ENCODE measurements at regions not wholly inside any gene's neighbourhood (a gene's known extent, or its start where the extent isn't known, plus 50 kb on each side); places are given as distances from the start of the nearest gene placed in this dataset.

DNA sequence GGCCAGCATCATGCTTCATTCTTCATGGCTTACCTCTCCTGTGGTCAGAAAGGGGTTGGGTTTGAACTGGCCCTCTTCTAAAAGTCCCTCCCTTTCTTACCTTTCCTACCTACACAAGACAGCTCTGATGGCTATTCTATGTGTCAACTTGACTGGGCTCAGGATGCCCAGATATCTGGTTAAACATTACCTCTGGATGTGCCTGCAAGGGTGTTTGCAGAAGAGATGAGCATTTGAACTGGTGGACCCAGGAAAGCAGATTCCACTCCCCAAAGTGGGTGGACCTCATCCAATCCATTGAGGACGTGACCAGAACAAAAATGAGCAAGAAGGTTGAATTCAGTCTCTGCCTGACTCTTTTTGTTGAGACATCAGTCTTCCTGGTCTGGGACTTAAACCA lies 79.0 kb upstream of the TCF7L2 start:
- Mint-ChIP-seq H3K9me3 (peaks cover 9% of the 10 kb centered on the region), H3K4me3 (no peak overlapping the region), H3K4me1 (no peaks in the 10 kb centered on the region), H3K36me3 (no peaks in the 10 kb centered on the region), H3K27ac (no peak overlapping the region), H3K27me3 (no peaks in the 10 kb centered on the region)
- DNase-seq = no peak

DNA sequence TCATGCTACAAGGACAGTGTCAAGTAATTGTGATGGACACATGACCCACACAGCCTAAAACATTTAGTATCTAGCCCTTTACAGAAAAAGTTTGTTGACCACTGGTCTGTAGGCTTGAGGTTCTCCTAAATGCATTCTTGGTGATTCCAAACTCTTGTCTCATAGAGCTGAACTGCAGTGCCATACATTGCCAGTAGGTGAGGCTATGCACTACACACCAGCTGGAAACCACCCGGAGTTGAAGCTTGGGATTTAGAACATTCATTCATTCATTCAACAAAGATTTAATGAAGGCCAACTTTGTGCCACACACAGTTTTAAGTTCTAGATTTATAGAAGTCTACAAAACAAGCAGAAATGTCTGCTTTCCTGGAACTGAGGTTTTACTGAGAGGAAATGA lies 77.3 kb upstream of the TCF7L2 start:
- Mint-ChIP-seq H3K27ac (no peak overlapping the region), H3K4me3 (no peak overlapping the region), H3K36me3 (no peaks in the 10 kb centered on the region), H3K4me1 (no peaks in the 10 kb centered on the region), H3K27me3 (no peaks in the 10 kb centered on the region), H3K9me3 (peaks cover 9% of the 10 kb centered on the region)
- no peak for DNase-seq

DNA sequence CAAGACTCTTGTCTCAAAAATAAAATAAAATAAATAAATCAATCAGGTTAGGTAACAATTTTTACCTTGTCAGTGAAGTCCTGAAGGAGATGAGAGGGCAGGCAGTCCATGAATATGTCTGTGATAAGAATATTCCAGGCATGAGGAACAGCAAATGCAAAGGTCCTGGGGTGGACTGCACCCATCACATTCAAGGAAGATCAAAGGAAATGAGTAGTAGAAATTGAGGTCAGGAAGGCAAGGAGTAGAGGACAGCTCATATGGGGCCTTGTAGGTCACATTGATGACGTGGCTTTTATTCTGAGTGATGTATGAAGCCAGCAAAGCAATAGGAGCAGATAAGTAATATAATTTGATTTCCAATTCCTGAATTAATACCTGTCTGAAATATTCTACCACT lies 76.5 kb upstream of the TCF7L2 start:
- Mint-ChIP-seq H3K27me3 (no peaks in the 10 kb centered on the region), H3K9me3 (peaks cover 9% of the 10 kb centered on the region), H3K36me3 (no peaks in the 10 kb centered on the region), H3K27ac (no peak overlapping the region), H3K4me3 (no peak overlapping the region), H3K4me1 (no peaks in the 10 kb centered on the region)
- DNase-seq = no peak

DNA sequence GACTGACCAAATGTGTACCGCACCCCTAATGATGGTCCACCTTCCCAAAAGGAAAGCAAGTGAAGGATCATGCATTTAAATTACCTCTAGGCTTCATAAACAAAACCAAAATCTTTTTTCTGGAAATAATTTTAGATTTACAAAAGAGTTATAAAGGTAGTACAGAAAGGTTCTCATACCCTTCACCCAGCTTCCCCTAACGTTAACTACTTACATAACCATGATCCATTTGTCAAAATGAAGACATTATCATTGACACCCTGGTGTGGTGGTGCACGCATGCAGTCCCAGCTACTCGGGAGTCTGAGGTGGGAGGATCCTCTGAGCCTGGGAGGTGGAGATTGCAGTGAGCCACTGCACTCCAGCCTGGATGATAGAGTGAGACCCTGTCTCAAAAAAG lies 75.1 kb upstream of the TCF7L2 start:
- DNase-seq = no peak
- Mint-ChIP-seq H3K4me3 (no peak overlapping the region), H3K9me3 (peaks cover 9% of the 10 kb centered on the region), H3K27me3 (no peaks in the 10 kb centered on the region), H3K4me1 (no peaks in the 10 kb centered on the region), H3K36me3 (no peaks in the 10 kb centered on the region), H3K27ac (no peak overlapping the region)

DNA sequence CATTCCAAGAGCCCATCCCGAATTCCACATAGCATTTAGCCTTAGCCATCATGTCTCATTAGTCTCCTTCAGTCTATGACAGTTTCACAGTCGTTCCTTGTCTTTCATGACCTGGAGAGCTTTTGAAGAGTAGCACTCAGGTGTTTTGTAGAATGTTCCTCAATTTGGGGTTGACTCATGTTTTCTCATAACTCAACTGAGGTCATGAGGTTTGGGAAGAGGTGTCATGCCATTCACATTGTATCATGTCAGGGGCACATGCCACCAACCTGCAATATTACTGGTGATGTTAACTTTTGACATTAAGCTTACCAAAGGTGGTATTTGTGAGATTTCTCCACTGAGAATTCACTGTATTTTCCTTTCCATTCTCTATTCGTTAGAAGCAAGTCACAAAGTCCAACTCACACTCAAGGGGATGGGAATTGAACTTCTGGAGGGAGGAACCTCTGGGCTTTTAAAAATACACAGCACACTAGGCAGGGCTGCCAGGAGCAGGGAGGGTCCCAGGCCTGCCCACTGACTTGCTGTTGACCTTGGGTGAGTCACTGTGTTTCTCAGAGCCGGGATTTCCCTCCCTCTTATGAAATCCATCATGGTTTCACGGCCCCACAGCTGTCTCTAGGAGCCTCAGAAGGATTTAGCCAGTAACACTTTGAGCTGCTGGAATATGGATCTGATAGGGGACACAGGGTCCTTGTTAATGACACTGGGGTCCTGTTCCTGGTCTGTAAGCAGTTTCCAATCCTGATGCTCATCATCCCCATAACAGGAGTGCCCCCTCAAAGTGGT lies 74.4 kb upstream of the TCF7L2 start:
- Mint-ChIP-seq H3K27ac (no peak overlapping the region), H3K9me3 (peaks cover 9% of the 10 kb centered on the region), H3K4me1 (no peaks in the 10 kb centered on the region), H3K36me3 (no peaks in the 10 kb centered on the region), H3K4me3 (no peak overlapping the region), H3K27me3 (no peaks in the 10 kb centered on the region)
- peak; percentile 1 for DNase-seq

DNA sequence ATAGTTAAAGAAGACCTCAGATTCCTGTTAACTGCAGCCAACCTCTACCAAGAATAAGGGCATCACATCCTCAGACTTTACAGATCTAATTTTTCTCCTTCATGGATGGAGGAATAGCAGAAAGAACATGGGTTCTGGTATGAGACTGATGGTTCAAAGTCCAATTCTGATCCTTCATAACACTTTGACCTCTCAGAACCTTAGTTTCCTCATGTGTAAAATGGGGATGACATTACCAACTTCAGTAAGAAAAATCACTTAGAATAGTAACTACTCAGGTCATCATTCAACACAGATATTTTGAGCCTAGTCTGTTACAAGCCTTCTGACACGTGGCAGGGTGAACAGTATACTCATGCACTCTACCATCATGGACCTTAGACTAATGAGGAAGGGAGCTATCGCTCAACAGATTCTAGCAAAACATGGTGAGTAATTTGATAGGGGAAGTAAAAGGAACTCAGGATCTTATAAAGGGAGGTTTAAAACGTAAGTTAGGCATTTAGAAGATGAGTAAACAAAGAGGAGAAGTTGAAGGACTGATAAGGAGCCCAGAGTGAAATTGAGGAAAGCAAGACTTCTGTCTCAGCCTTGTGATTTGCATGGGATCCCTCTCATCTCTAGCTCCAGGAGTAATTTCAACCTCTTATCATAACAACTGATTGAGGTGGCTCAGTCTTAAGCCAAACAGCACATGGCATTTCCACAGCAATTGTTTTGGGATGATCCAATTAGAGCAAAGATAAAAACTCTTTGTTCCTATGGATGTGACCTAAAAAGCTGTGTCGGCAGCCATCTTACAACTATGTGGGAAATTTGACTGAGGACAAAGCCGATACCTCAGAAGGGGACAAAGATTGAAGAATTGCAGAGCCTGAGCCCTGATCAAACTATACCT lies 69.2 kb upstream of the TCF7L2 start:
- no peak for DNase-seq
- peaks cover 6% of the 10 kb centered on the region for H3K9me3 Mint-ChIP-seq
- H3K27me3 Mint-ChIP-seq = no peaks in the 10 kb centered on the region
- no peak overlapping the region for H3K27ac Mint-ChIP-seq
- no peak overlapping the region for H3K4me3 Mint-ChIP-seq
- peaks cover 2% of the 10 kb centered on the region for H3K36me3 Mint-ChIP-seq
- no peaks in the 10 kb centered on the region for H3K4me1 Mint-ChIP-seq

DNA sequence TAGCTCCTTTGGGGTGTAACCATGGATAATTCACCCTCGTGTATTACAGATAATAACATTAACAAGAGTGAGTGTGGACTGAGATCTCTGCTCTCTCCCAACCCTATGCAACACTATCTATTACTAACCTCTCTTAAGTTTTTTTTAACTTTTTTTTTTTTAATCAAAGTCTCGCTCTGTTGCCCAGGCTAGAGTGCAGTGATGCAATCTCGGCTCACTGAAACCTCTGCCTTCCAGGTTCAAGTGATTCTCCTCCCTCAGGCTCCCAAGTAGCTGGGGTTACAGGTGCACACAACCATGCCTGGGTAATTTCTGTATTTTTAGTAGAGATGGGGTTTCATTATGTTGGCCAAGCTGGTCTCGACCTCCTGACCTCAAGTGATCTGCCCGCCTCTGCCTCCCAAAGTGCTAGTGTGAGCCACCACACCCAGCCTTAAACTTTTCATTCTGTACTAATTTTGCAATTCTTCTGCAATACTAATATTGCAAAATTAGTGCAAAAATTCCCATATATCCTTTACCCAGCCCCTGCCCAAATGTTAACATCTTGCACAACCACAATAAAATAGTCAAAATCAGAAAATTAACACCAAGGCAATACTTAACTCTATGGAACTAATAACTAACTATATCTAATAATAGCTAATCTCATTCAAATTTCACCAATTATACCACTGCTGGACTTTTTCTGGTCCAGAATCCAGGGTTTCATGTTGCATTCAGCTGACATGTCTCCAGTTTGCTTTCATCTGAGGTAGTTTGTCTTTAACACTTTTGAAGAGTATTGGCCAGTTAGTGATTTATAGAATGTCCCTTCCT lies 66.5 kb upstream of the TCF7L2 start:
- H3K27ac Mint-ChIP-seq = no peak overlapping the region
- no peaks in the 10 kb centered on the region for H3K27me3 Mint-ChIP-seq

DNA sequence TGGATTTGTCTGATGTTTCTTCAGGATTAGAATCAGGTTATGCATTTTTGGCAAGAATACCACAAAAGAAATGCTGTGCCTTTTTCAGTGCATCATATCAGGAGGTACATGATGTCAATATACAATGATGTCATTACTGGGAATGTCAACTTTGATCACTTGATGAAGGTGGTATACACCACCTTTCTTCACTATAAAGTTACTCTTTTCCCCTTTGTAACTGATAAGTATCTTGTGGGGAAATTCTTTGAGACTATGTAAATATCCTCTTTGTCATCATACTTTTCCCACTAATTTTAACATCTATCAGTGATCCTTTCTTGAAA lies 65.9 kb upstream of the TCF7L2 start:
- H3K4me3 Mint-ChIP-seq = no peak overlapping the region
- peaks cover 2% of the 10 kb centered on the region for H3K36me3 Mint-ChIP-seq
- peaks cover 6% of the 10 kb centered on the region for H3K9me3 Mint-ChIP-seq
- no peaks in the 10 kb centered on the region for H3K4me1 Mint-ChIP-seq
- DNase-seq = no peak
- H3K27ac Mint-ChIP-seq = no peak overlapping the region
- H3K27me3 Mint-ChIP-seq = no peaks in the 10 kb centered on the region

More for the DNA sequence above, 66.5 kb upstream of the TCF7L2 start:
- Mint-ChIP-seq H3K4me1 (no peaks in the 10 kb centered on the region), H3K36me3 (peaks cover 2% of the 10 kb centered on the region), H3K4me3 (no peak overlapping the region), H3K9me3 (peaks cover 6% of the 10 kb centered on the region)
- no peak for DNase-seq

DNA sequence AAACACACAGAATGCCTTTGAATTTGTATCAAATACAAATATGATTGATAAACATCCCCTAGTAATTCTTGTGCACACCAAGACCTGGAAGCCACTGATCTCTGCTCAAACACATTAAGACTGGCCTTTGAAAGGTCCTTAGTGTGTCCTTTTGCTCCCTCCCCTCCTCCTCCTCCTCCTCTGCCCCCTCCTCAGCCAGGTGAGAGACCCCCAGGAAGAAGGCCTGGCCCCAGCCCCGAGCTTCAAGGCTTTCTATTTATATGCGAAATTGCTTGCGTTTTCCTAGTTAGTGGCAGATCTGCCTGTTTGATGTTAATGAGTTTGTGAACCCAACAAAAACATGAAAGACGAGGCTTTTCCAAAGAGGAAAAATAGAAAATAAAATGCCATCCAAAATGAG lies 63.6 kb upstream of the TCF7L2 start:
- H3K4me1 Mint-ChIP-seq = no peaks in the 10 kb centered on the region
- DNase-seq = no peak
- no peak overlapping the region for H3K27ac Mint-ChIP-seq
- peaks cover 2% of the 10 kb centered on the region for H3K36me3 Mint-ChIP-seq
- H3K9me3 Mint-ChIP-seq = peaks cover 6% of the 10 kb centered on the region
- H3K27me3 Mint-ChIP-seq = no peaks in the 10 kb centered on the region
- no peak overlapping the region for H3K4me3 Mint-ChIP-seq

DNA sequence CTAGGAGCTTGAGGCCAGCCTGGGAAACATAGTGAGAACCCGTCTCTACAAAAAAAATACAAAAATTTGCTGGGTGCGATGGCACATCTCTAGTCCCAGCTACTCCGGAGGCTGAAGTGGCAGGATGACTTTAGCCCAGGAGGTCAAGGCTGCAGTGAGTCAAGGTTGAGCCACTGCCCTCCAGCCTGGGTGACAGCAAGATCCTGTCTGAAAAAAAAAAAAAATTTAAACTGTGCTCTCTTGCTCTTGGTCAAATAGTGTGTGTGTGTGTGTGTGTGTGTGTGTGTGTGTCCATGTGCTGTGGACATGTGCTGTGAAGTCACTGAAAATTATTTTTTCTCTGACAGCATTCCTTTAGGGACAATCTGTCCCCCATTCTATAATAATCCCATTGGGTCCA lies 62.1 kb upstream of the TCF7L2 start:
- Mint-ChIP-seq H3K27ac (no peak overlapping the region), H3K27me3 (no peaks in the 10 kb centered on the region), H3K4me3 (no peak overlapping the region), H3K36me3 (peaks cover 3% of the 10 kb centered on the region), H3K9me3 (peaks cover 10% of the 10 kb centered on the region), H3K4me1 (no peaks in the 10 kb centered on the region)
- DNase-seq = no peak

DNA sequence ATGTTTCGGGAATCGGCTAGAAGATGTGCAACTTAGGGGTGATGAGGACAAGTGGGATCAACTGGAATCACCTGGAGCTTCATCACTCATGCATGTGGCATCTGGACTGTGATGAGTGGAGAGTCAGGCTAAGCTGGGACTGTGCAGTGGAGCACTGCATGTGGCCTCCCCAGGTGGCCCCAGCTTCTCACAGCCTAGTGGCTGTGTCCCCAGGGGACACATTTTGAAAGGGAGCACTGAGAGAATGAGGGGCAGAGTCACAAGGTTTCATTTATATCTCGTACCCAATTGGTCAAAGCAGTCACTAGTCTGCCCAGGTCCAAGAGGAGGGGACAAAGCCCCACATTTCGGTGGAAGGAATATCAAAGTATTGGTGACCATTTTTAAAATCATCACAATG lies 54.8 kb upstream of the TCF7L2 start:
- Mint-ChIP-seq H3K27me3 (no peaks in the 10 kb centered on the region), H3K36me3 (peaks cover 4% of the 10 kb centered on the region), H3K9me3 (peaks cover 4% of the 10 kb centered on the region), H3K27ac (no peak overlapping the region), H3K4me1 (no peaks in the 10 kb centered on the region), H3K4me3 (no peak overlapping the region)
- no peak for DNase-seq

DNA sequence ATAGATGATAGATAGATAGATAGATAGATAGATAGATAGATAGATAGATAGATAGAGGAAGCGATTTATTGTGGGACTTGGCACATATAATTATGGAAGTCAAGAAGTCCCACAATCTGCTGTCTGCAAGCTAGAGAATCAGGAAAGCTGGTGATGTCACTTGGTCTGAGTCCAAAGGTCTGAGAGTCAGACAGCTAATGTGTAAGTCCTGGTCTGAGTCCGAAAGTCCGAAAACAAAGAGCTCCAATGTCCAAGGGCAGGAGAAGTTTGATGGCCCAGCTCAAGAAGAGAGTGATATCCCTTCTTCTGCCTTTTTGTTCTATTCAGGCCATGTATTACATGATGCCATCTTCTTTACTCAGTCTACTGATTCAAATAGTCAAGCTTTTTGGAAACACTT lies 53.8 kb upstream of the TCF7L2 start:
- Mint-ChIP-seq H3K9me3 (peaks cover 4% of the 10 kb centered on the region), H3K27me3 (no peaks in the 10 kb centered on the region), H3K27ac (no peak overlapping the region), H3K4me3 (no peak overlapping the region), H3K36me3 (peaks cover 4% of the 10 kb centered on the region), H3K4me1 (no peaks in the 10 kb centered on the region)
- DNase-seq = no peak

DNA sequence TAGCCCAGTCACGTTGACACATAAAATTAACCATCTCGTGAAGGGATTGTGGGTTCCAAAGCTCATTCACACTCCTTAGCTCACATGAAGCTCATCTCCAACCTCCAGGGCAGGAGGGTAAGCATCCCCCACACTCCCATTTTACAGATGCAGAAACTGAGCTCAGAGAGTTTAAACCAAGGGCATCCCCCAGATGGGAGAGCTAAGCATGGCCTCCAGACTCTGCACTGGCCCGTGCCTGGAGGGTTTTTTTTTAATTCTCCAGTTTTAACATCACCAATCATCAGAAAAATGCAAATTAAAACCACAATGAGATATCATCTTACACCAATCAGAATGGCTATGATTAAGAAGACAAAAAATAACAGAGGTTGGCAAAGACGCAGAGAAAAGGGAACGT lies 53.3 kb upstream of the TCF7L2 start:
- H3K36me3 Mint-ChIP-seq = peaks cover 4% of the 10 kb centered on the region

DNA sequence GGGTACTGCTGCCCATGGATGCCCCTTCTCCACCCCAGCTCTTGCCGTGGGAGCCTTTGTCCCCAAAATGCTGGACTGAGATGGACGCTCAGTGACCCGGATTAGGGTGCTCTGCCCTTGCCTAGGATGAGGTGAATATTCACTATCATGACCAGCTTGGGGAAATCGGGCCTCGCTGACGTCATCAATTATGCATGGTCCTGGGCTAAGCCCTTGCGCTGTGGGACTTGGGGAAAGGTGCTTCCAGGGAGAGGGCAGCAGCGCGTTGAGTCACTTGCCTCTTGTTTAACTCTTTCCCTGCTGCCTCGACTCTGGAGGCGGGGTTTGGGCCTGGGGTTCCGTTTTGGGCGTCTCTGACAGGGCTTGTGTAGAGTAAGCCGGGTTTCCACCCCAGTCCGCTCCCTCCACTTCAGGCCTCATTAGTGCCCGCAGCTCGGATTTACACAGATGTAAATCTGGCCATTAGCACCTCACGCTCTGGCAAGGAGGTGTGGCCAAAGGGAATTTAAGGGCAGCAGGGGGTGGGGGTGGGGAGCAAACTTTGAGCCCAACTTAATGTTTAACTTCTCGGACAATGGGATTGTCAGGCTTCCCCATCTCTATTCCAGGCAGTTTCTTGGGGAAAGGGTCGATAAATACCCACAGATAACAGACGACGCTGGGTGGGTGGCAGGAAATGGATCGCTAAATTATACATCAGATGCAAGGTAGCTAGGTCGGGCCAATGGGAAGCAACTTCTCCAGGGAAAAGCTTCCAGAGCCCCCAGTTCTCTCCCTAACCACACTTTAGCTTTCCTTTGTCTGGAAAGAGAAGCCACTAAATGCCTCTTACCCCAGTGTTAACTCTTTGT lies 51.3 kb upstream of the TCF7L2 start:
- H3K36me3 Mint-ChIP-seq = peaks cover 2% of the 10 kb centered on the region
- H3K4me3 Mint-ChIP-seq = no peak overlapping the region
- no peaks in the 10 kb centered on the region for H3K9me3 Mint-ChIP-seq
- H3K27me3 Mint-ChIP-seq = no peaks in the 10 kb centered on the region
- no peaks in the 10 kb centered on the region for H3K4me1 Mint-ChIP-seq
- DNase-seq = no peak
- no peak overlapping the region for H3K27ac Mint-ChIP-seq

More for the DNA sequence above, 53.3 kb upstream of the TCF7L2 start:
- H3K27me3 Mint-ChIP-seq = no peaks in the 10 kb centered on the region
- H3K9me3 Mint-ChIP-seq = peaks cover 4% of the 10 kb centered on the region
- no peak for DNase-seq
- H3K27ac Mint-ChIP-seq = no peak overlapping the region
- no peak overlapping the region for H3K4me3 Mint-ChIP-seq
- H3K4me1 Mint-ChIP-seq = no peaks in the 10 kb centered on the region

Data from activated naive CD8-positive, alpha-beta T cell treated with anti-CD3 and anti-CD28 coated beads for 36 hours (primary cell).